NB4 (cell line): ENCODE measurements at regions not wholly inside any gene's neighbourhood (a gene's known extent, or its start where the extent isn't known, plus 50 kb on each side); places are given as distances from the start of the nearest gene placed in this dataset.

Source experiments
- DNase-seq: peaks from one replicate; pipeline ENCODE4 v3.0.0; 2010; ENCODE audit warnings: low read depth
- H3K4me3 ChIP-seq: one replicate; pipeline ENCODE4 v1.5.1; 2011; ENCODE audit warnings: mild to moderate bottlenecking, low read depth, low read length, moderate library complexity
- CTCF ChIP-seq: IDR thresholded peaks from one replicate; pipeline ENCODE4 v1.5.1; 2012; ENCODE audit warnings: low read depth, low read length
- MAX ChIP-seq: IDR thresholded peaks from 2 replicates; pipeline ENCODE4 v1.6.1; 2011; ENCODE audit warnings: low read depth, low read length
- MYC ChIP-seq: IDR thresholded peaks from 2 replicates; pipeline ENCODE4 v1.6.1; 2011; ENCODE audit warnings: low read depth, low read length
- POLR2A ChIP-seq: IDR thresholded peaks from 2 replicates; pipeline ENCODE4 v1.6.1; 2011; ENCODE audit warnings: mild to moderate bottlenecking; ENCODE audit not compliant: insufficient read length; ENCODE audit errors: extremely low read depth

- DNase-seq = no peak
- H3K4me3 ChIP-seq = no peak overlapping the region
- TF ChIP-seq MAX (no peak), CTCF (no peak), MYC (no peak), POLR2A (no peak)
These were observed 462.8 kb downstream of the KCNA4 start for GRCh38 chr11:29553990-29554389.

GRCh38 chr11:29538339-29539036 lies 478.3 kb downstream of the KCNA4 start:
- no peak for DNase-seq
- no peak for TF ChIP-seq POLR2A
- no peak for TF ChIP-seq MYC
- no peak for TF ChIP-seq CTCF
- TF ChIP-seq MAX = no peak

GRCh38 chr11:29534836-29535235 lies 482.0 kb downstream of the KCNA4 start:
- no peak for DNase-seq
- no peak overlapping the region for H3K4me3 ChIP-seq
- TF ChIP-seq MAX (no peak), CTCF (no peak), POLR2A (no peak), MYC (no peak)

More at GRCh38 chr11:29538339-29539036, 478.3 kb downstream of the KCNA4 start:
- H3K4me3 ChIP-seq = no peak overlapping the region

GRCh38 chr11:29530961-29531360 lies 485.9 kb downstream of the KCNA4 start:
- H3K4me3 ChIP-seq = no peak overlapping the region
- no peak for TF ChIP-seq MAX
- TF ChIP-seq CTCF = no peak

GRCh38 chr11:29527391-29527936 lies 489.4 kb downstream of the KCNA4 start:
- peak; percentile 91 for DNase-seq
- no peak overlapping the region for H3K4me3 ChIP-seq
- peak; percentile 52; the same call in 1 of the 2 replicates for TF ChIP-seq MAX
- peak; percentile 65 for TF ChIP-seq CTCF
- TF ChIP-seq POLR2A = no peak
- TF ChIP-seq MYC = peak; percentile 46; the same call in 1 of the 2 replicates

More at GRCh38 chr11:29530961-29531360, 485.9 kb downstream of the KCNA4 start:
- no peak for DNase-seq
